NCI-H748 treated with DMSO at 0.1 percent for 48 hours (cell line): ENCODE measurements at regions not wholly inside any gene's neighbourhood (a gene's known extent, or its start where the extent isn't known, plus 50 kb on each side); places are given as distances from the start of the nearest gene placed in this dataset.

Source experiments
- DNase-seq: peaks from one replicate; lab custom pipeline; 2025; lab: John Stamatoyannopoulos, UW

- DNase-seq, result no peak
Measured at GRCh38 chr5:5637173-5637572, 214.7 kb downstream of the ICE1 start.

GRCh38 chr5:5634817-5635216, 212.3 kb downstream of the ICE1 start:
- DNase-seq, result no peak

GRCh38 chr5:5633579-5633978, 211.1 kb downstream of the ICE1 start:
- no peak for DNase-seq

- DNase-seq, result no peak
Measured at GRCh38 chr5:5632678-5633077, 210.2 kb downstream of the ICE1 start.

- DNase-seq, result no peak
Measured at GRCh38 chr5:5629607-5629978, 207.1 kb downstream of the ICE1 start.

- no peak for DNase-seq
Measured at GRCh38 chr5:5628866-5629606, 206.6 kb downstream of the ICE1 start.

- DNase-seq, result no peak
Measured at GRCh38 chr5:5626412-5626811, 203.9 kb downstream of the ICE1 start.

GRCh38 chr5:5625491-5625890, 203.0 kb downstream of the ICE1 start:
- no peak for DNase-seq

- DNase-seq, result no peak
Measured at GRCh38 chr5:5623397-5623796, 200.9 kb downstream of the ICE1 start.

GRCh38 chr5:5622806-5623205, 200.3 kb downstream of the ICE1 start:
- no peak for DNase-seq

GRCh38 chr5:5619546-5619945, 197.1 kb downstream of the ICE1 start:
- DNase-seq, result no peak

GRCh38 chr5:5617024-5617423, 194.5 kb downstream of the ICE1 start:
- no peak for DNase-seq

- DNase-seq, result no peak
Measured at GRCh38 chr5:5616247-5616895, 193.9 kb downstream of the ICE1 start.

GRCh38 chr5:5615569-5615968, 193.1 kb downstream of the ICE1 start:
- no peak for DNase-seq

- DNase-seq, result no peak
Measured at GRCh38 chr5:5613261-5613990, 190.9 kb downstream of the ICE1 start.

GRCh38 chr5:5612096-5612495, 189.6 kb downstream of the ICE1 start:
- no peak for DNase-seq

GRCh38 chr5:5609935-5610334, 187.5 kb downstream of the ICE1 start:
- DNase-seq, result no peak

- no peak for DNase-seq
Measured at GRCh38 chr5:5605170-5605764, 182.8 kb downstream of the ICE1 start.

GRCh38 chr5:5602554-5602953, 180.1 kb downstream of the ICE1 start:
- no peak for DNase-seq

- DNase-seq, result peak; percentile 36
Measured at GRCh38 chr5:5598547-5599113, 176.2 kb downstream of the ICE1 start.

- no peak for DNase-seq
Measured at GRCh38 chr5:5593391-5593790, 170.9 kb downstream of the ICE1 start.

- no peak for DNase-seq
Measured at GRCh38 chr5:5592541-5592940, 170.1 kb downstream of the ICE1 start.
